ENCODE measurements at regions not wholly inside any gene's neighbourhood (a gene's known extent, or its start where the extent isn't known, plus 50 kb on each side); places are given as distances from the start of the nearest gene placed in this dataset.
A peak's percentile ranks its signal among the peaks of the same experiment; 100 is the strongest.

DNA sequence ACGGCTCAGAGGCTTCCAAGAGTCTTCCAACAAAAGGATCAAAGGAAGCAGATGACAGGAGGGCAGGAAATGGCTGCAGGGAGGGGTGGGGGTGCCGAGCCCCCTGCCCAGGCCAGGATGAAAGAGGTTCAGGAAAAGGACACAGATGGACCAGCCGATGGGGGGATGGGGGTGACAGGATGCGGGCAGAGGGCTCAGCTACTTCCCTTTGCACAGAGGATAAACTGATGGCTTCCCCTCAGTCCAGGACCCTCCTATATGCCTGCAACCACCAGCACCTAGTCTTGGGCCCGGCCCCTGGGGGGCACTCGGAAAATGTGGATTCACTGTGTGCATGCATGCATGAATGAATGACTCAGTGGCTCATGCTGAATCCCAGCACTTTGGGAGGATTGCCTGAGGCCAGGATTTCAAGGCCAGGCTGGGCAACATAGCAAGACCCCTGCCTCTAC, 148.2 kb downstream of the C9orf50 start:
- Histone ChIP-seq H3K36me3 (ENCODE audit: control insufficient read depth in 1 of 2, insufficient read depth in 2 of 2, low read length in 2 of 2) (no peaks in the 10 kb centered on the region), H2AFZ (ENCODE audit: low read depth, low read length, poor library complexity, severe bottlenecking) (no peak overlapping the region), H3K9ac (ENCODE audit: low read length) (no peak overlapping the region), H3K9me2 (ENCODE audit: insufficient read depth) (no peaks in the 10 kb centered on the region), H4K20me1 (ENCODE audit: insufficient read depth) (no peaks in the 10 kb centered on the region), H3K79me2 (ENCODE audit: insufficient read depth, low read length) (no peaks in the 10 kb centered on the region), H3K9me3 (ENCODE audit: control insufficient read depth in 1 of 2, insufficient read depth in 1 of 2, low read depth in 1 of 2, low read length in 2 of 2) (peaks cover 0 to 9% of the 10 kb centered on the region in 2 experiments; a peak in 1 of 4 replicates), H3K4me2 (ENCODE audit: low read length) (no peak overlapping the region), H3K27me3 (ENCODE audit: insufficient read depth, low read length) (no peaks in the 10 kb centered on the region), H3K4me1 (ENCODE audit: control insufficient read depth in 1 of 2, insufficient read depth in 2 of 2, low read length in 2 of 2) (peaks cover 73 to 84% of the 10 kb centered on the region in 2 experiments), H3K27ac (ENCODE audit: low read depth, low read length) (peak overlapping the region; percentile 8; the same call in 1 of the 2 replicates), H3K4me3 (replicated peaks in 1 of 2; ENCODE audit: low read depth in 1 of 2, low read length in 2 of 2) (no peak overlapping the region)
- RAD21 ChIA-PET (ENCODE audit: low non-redundant PET in 1 of 2, low total read pairs in 2 of 2, uncharacterized antibody in 2 of 2, unreplicated experiment in 2 of 2): no interaction called here
- POLR2A ChIA-PET: interaction anchor here (1.6 to 4.0 kb wide), 2 partner anchors 12 to 295 kb away, joined by 3 to 10 read pairs; partner anchors contain the start of gene IER5L
- TF ChIP-seq SP1 (IDR thresholded peaks at IDR 0.05; ENCODE audit: low read depth): no peak
- peak; percentile 21 for TF ChIP-seq TCF7L2 (IDR thresholded peaks at IDR 0.05; ENCODE audit: borderline replicate concordance, extremely low read depth, insufficient read depth, insufficient read length)
- BruUV-seq (replicated peaks): no TSS peak
- DNase-seq (ENCODE audit: low read depth, low spot score) (no peak), ATAC-seq (no peak)
- CTCF ChIA-PET: no interaction called here
- intact Hi-C loops (cut with micrococcal nuclease): no loop called here

DNA sequence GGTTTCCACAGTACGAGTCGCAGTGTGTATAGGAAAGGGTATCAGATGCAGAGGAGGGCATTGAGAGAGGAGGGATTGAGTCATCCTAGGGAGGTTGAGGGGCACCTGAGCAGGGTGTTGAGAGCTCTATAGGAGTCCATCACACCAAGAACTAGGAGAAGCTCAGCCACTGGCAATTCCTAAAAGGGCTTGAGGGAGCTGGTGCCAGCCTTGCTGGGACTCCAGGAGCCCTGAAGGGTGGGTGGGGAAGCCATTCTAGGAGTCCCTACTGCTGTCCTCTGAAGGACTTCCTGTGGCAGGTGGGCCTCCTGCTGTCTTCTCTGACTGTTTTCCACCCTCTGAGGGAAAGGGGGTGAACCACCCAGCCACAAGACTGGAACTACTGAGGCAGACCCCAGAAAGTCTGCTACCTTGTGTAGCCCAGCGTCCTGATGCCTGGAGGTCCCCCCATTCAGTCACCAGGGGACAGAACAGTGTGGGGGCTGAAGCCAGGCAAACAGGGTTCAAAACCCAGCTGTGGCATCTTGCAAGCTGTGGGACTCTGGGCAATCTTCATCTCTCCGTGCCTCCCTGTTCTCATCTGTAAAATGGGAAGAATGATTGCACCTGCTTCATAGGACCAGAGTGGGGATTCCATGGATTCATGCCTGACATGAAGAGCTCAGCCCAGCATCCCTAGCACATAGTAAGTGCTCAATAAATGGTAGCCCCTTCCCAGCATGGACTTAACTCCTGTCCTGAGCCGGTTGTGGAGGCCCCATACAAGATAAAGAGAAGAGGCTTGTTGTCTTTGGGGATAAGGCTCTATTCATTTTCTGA, 149.5 kb downstream of the C9orf50 start:
- no peaks in the 10 kb centered on the region for H3K79me2 ChIP-seq (ENCODE audit: insufficient read depth, low read length)
- no peak overlapping the region for H3K4me3 ChIP-seq (replicated peaks in 1 of 2; ENCODE audit: low read depth in 1 of 2, low read length in 2 of 2)
- TF ChIP-seq ZNF274 (IDR thresholded peaks at IDR 0.05; ENCODE audit: low read depth, low read length) (no peak), EZH2 (IDR thresholded peaks at IDR 0.05) (no peak), SIN3A (IDR thresholded peaks at IDR 0.05; ENCODE audit: low read depth) (no peak), CTCF (IDR thresholded peaks at IDR 0.05 in 2 of 3, conservative IDR thresholded peaks at IDR 0.05 in 1 of 3; ENCODE audit: borderline replicate concordance in 1 of 3, insufficient read depth in 1 of 3, low read depth in 2 of 3, low read length in 2 of 3) (no peak), JUND (IDR thresholded peaks at IDR 0.05) (no peak), YY1 (IDR thresholded peaks at IDR 0.05; ENCODE audit: extremely low read depth, insufficient replicate concordance, low read depth, low read length) (no peak), TCF7L2 (IDR thresholded peaks at IDR 0.05; ENCODE audit: borderline replicate concordance, extremely low read depth, insufficient read depth, insufficient read length) (no peak), ZBTB33 (IDR thresholded peaks at IDR 0.05; ENCODE audit: extremely low read depth, insufficient replicate concordance, low read length) (no peak), CEBPB (IDR thresholded peaks at IDR 0.05; ENCODE audit: low read depth) (no peak), MAX (IDR thresholded peaks at IDR 0.05) (no peak)
- peaks cover 67 to 77% of the 10 kb centered on the region in 2 experiments for H3K4me1 ChIP-seq (ENCODE audit: control insufficient read depth in 1 of 2, insufficient read depth in 2 of 2, low read length in 2 of 2)
- intact Hi-C loops (cut with micrococcal nuclease): no loop called here
- ATAC-seq (peak; percentile 20; the same call in 1 of the 2 replicates), DNase-seq (ENCODE audit: low read depth, low spot score) (no peak)
- BruUV-seq (replicated peaks): no TSS peak
- peak overlapping the region; percentile 37 for H3K4me2 ChIP-seq (ENCODE audit: low read length)
- H3K27ac ChIP-seq (ENCODE audit: low read depth, low read length): peak overlapping the region; percentile 48; the same call in 1 of the 2 replicates
- 0 out of 2 replicates have a peak overlapping the region, but pooled peaks have one; percentile 13 for H3K9ac ChIP-seq (ENCODE audit: low read length)
- no peaks in the 10 kb centered on the region for H3K9me2 ChIP-seq (ENCODE audit: insufficient read depth)
- no peaks in the 10 kb centered on the region for H3K27me3 ChIP-seq (ENCODE audit: insufficient read depth, low read length)
- no peaks in the 10 kb centered on the region for H4K20me1 ChIP-seq (ENCODE audit: insufficient read depth)
- peaks cover 0 to 9% of the 10 kb centered on the region in 2 experiments; a peak in 1 of 4 replicates for H3K9me3 ChIP-seq (ENCODE audit: control insufficient read depth in 1 of 2, insufficient read depth in 1 of 2, low read depth in 1 of 2, low read length in 2 of 2)
- ChIA-PET RAD21 (ENCODE audit: low non-redundant PET in 1 of 2, low total read pairs in 2 of 2, uncharacterized antibody in 2 of 2, unreplicated experiment in 2 of 2) (no interaction called here), CTCF (no interaction called here), POLR2A (no interaction called here)
- no peak overlapping the region for H2AFZ ChIP-seq (ENCODE audit: low read depth, low read length, poor library complexity, severe bottlenecking)
- H3K36me3 ChIP-seq (ENCODE audit: control insufficient read depth in 1 of 2, insufficient read depth in 2 of 2, low read length in 2 of 2): no peaks in the 10 kb centered on the region
